ENCODE measurements at regions not wholly inside any gene's neighbourhood (a gene's known extent, or its start where the extent isn't known, plus 50 kb on each side); places are given as distances from the start of the nearest gene placed in this dataset.
A peak's percentile ranks its signal among the peaks of the same experiment; 100 is the strongest.

GRCh38 chr13:111515307-111515617, 194.8 kb downstream of the TEX29 start:
- Histone ChIP-seq H3K27me3 (ENCODE audit: control insufficient read depth, insufficient read depth, low read length) (peaks cover 3% of the 10 kb centered on the region), H3K36me3 (ENCODE audit: control insufficient read depth, insufficient read depth, low read length) (no peaks in the 10 kb centered on the region), H2AFZ (no peak overlapping the region), H3K4me3 (ENCODE audit: low read depth, low read length) (no peak overlapping the region), H3K79me2 (no peaks in the 10 kb centered on the region), H3K9me3 (ENCODE audit: control insufficient read depth, low read length) (no peaks in the 10 kb centered on the region), H3K4me1 (no peaks in the 10 kb centered on the region), H3K9ac (no peak overlapping the region), H3K4me2 (ENCODE audit: low read length) (no peak overlapping the region), H3K27ac (no peak overlapping the region)
- TF ChIP-seq, protein P1, sequence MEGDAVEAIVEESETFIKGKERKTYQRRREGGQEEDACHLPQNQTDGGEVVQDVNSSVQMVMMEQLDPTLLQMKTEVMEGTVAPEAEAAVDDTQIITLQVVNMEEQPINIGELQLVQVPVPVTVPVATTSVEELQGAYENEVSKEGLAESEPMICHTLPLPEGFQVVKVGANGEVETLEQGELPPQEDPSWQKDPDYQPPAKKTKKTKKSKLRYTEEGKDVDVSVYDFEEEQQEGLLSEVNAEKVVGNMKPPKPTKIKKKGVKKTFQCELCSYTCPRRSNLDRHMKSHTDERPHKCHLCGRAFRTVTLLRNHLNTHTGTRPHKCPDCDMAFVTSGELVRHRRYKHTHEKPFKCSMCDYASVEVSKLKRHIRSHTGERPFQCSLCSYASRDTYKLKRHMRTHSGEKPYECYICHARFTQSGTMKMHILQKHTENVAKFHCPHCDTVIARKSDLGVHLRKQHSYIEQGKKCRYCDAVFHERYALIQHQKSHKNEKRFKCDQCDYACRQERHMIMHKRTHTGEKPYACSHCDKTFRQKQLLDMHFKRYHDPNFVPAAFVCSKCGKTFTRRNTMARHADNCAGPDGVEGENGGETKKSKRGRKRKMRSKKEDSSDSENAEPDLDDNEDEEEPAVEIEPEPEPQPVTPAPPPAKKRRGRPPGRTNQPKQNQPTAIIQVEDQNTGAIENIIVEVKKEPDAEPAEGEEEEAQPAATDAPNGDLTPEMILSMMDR (IDR thresholded peaks at IDR 0.05), result no peak

- Histone ChIP-seq H3K36me3 (ENCODE audit: control insufficient read depth, insufficient read depth, low read length) (no peaks in the 10 kb centered on the region), H3K27ac (no peak overlapping the region), H3K9ac (no peak overlapping the region), H3K4me2 (ENCODE audit: low read length) (no peak overlapping the region), H2AFZ (no peak overlapping the region), H3K4me1 (no peaks in the 10 kb centered on the region), H3K9me3 (ENCODE audit: control insufficient read depth, low read length) (no peaks in the 10 kb centered on the region), H3K4me3 (ENCODE audit: low read depth, low read length) (no peak overlapping the region), H3K27me3 (ENCODE audit: control insufficient read depth, insufficient read depth, low read length) (peaks cover 3% of the 10 kb centered on the region), H3K79me2 (no peaks in the 10 kb centered on the region)
- TF ChIP-seq, protein P1 (IDR thresholded peaks at IDR 0.05), result no peak
Measured at GRCh38 chr13:111515635-111516034, 195.2 kb downstream of the TEX29 start.

DNA sequence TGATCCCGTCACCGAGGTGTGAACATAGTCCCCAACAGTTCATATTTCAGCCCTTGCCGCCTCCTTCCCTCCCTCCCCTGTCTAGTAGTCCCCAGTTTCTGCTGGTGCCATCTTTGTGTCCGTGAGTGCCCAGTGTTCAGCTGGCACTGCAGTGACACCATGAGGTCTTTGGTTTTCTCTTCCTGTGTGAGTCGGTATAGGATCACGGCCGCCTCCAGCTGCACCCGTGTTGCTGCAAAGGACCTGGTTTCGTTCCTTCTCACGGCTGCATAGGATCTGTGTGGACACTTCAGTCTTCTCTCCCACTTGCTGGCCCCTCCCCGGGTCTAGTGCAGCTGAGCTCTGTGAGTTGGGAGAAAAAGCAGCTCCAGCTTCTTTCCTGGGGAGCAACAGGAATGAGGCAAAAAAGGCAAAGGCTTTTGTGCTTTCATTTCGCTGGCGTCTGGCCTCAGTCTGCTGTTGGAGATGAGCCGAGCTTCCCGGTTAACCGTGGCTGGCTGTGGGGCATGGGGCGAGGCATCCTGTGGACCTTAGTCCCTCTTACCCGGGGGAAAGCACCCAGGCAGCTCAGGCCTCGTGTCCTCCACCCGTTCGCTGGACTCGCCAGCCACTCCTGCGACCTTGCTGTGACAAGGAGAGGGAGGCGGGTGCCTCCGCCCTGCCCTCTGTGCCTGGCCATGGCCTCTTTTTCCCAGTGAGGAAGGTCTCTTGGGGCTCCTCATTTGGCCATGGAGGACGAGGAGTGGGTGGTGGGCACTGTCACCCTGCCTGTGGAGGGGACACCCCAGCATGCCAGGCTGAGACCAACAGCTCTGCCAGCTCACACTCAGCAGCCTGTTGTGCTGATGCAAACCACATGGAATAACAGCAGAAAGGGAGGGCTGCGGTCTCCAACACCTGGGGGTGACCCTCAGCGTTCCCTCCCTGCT, 196.5 kb downstream of the TEX29 start:
- Histone ChIP-seq H3K79me2 (no peaks in the 10 kb centered on the region), H3K4me2 (ENCODE audit: low read length) (peak overlapping the region; percentile 9), H3K4me3 (ENCODE audit: low read depth, low read length) (no peak overlapping the region), H3K9me3 (ENCODE audit: control insufficient read depth, low read length) (no peaks in the 10 kb centered on the region), H3K4me1 (no peaks in the 10 kb centered on the region), H2AFZ (no peak overlapping the region), H3K27me3 (ENCODE audit: control insufficient read depth, insufficient read depth, low read length) (peaks cover 3% of the 10 kb centered on the region), H3K9ac (no peak overlapping the region), H3K36me3 (ENCODE audit: control insufficient read depth, insufficient read depth, low read length) (no peaks in the 10 kb centered on the region), H3K27ac (no peak overlapping the region)
- TF ChIP-seq, protein P1 (IDR thresholded peaks at IDR 0.05), result no peak

DNA sequence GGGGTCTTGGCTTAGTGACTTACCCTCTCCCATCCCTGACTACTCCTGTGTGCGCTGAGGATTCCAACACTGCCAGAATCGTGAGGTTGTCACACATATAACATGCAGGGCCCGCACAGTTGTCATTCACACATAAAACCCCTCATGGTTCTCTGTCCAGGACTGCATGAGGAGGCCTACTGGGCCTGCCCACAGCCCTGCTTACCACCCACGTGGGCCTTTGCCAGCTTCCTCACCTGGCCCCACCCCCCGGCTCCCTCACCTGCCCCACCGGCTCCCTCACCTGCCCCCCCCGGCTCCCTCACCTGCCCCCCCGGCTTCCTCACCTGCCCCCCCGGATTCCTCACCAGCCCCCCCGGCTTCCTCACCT, 197.2 kb downstream of the TEX29 start:
- no peak overlapping the region for H3K9ac ChIP-seq
- H3K4me2 ChIP-seq (ENCODE audit: low read length), result no peak overlapping the region
- no peak overlapping the region for H3K27ac ChIP-seq
- no peaks in the 10 kb centered on the region for H3K36me3 ChIP-seq (ENCODE audit: control insufficient read depth, insufficient read depth, low read length)
- TF ChIP-seq, protein P1 (IDR thresholded peaks at IDR 0.05), result no peak
- H2AFZ ChIP-seq, result no peak overlapping the region
- H3K79me2 ChIP-seq, result no peaks in the 10 kb centered on the region
- peaks cover 3% of the 10 kb centered on the region for H3K4me1 ChIP-seq
- H3K9me3 ChIP-seq (ENCODE audit: control insufficient read depth, low read length), result no peaks in the 10 kb centered on the region
- peaks cover 3% of the 10 kb centered on the region for H3K27me3 ChIP-seq (ENCODE audit: control insufficient read depth, insufficient read depth, low read length)
- H3K4me3 ChIP-seq (ENCODE audit: low read depth, low read length), result no peak overlapping the region
